ENCODE measurements at regions not wholly inside any gene's neighbourhood (a gene's known extent, or its start where the extent isn't known, plus 50 kb on each side); places are given as distances from the start of the nearest gene placed in this dataset.
"Not testable (repeated sequence)": the region's sequence is repeated elsewhere in the genome, so short reads cannot be mapped to it uniquely, and the experiment has no call there.

GRCh38 chr7:125274742-125275141, 345.1 kb upstream of the POT1 start:
- H3K4me1 ChIP-seq (ENCODE audit: control insufficient read depth, insufficient read depth, low read length); H3K27ac ChIP-seq (ENCODE audit: low read depth, low read length); H3K9ac ChIP-seq (ENCODE audit: low read length); H3K27me3 ChIP-seq (ENCODE audit: control insufficient read depth, insufficient read depth, low read length); H3K36me3 ChIP-seq (ENCODE audit: control insufficient read depth, insufficient read depth, low read length); H3K4me3 ChIP-seq (ENCODE audit: low read length): not testable (repeated sequence)

- not testable (repeated sequence) for H3K4me1 ChIP-seq (ENCODE audit: control insufficient read depth, insufficient read depth, low read length); H3K4me3 ChIP-seq (ENCODE audit: low read length); H3K9ac ChIP-seq (ENCODE audit: low read length); H3K27ac ChIP-seq (ENCODE audit: low read depth, low read length); H3K27me3 ChIP-seq (ENCODE audit: control insufficient read depth, insufficient read depth, low read length); H3K36me3 ChIP-seq (ENCODE audit: control insufficient read depth, insufficient read depth, low read length)
Observed at GRCh38 chr7:125264174-125264856, 334.7 kb upstream of the POT1 start.

- not testable (repeated sequence) for H3K27ac ChIP-seq (ENCODE audit: low read depth, low read length); H3K27me3 ChIP-seq (ENCODE audit: control insufficient read depth, insufficient read depth, low read length); H3K4me3 ChIP-seq (ENCODE audit: low read length); H3K36me3 ChIP-seq (ENCODE audit: control insufficient read depth, insufficient read depth, low read length); H3K4me1 ChIP-seq (ENCODE audit: control insufficient read depth, insufficient read depth, low read length); H3K9ac ChIP-seq (ENCODE audit: low read length)
Observed at GRCh38 chr7:125258876-125259417, 329.3 kb upstream of the POT1 start.

- Histone ChIP-seq H3K4me1 (ENCODE audit: control insufficient read depth, insufficient read depth, low read length) (no peaks in the 10 kb centered on the region), H3K27ac (ENCODE audit: low read depth, low read length) (no peak overlapping the region), H3K4me3 (ENCODE audit: low read length) (no peak overlapping the region), H3K36me3 (ENCODE audit: control insufficient read depth, insufficient read depth, low read length) (no peaks in the 10 kb centered on the region), H3K27me3 (ENCODE audit: control insufficient read depth, insufficient read depth, low read length) (no peaks in the 10 kb centered on the region), H3K9ac (ENCODE audit: low read length) (no peak overlapping the region)
Observed at GRCh38 chr7:125257617-125258016, 328.0 kb upstream of the POT1 start.

GRCh38 chr7:125256446-125256845, 326.8 kb upstream of the POT1 start:
- Histone ChIP-seq H3K4me3 (ENCODE audit: low read length) (no peak overlapping the region), H3K9ac (ENCODE audit: low read length) (no peak overlapping the region), H3K27me3 (ENCODE audit: control insufficient read depth, insufficient read depth, low read length) (no peaks in the 10 kb centered on the region), H3K4me1 (ENCODE audit: control insufficient read depth, insufficient read depth, low read length) (no peaks in the 10 kb centered on the region), H3K36me3 (ENCODE audit: control insufficient read depth, insufficient read depth, low read length) (no peaks in the 10 kb centered on the region), H3K27ac (ENCODE audit: low read depth, low read length) (no peak overlapping the region)

GRCh38 chr7:125255810-125256209, 326.2 kb upstream of the POT1 start:
- Histone ChIP-seq H3K36me3 (ENCODE audit: control insufficient read depth, insufficient read depth, low read length) (no peaks in the 10 kb centered on the region), H3K27me3 (ENCODE audit: control insufficient read depth, insufficient read depth, low read length) (no peaks in the 10 kb centered on the region), H3K27ac (ENCODE audit: low read depth, low read length) (no peak overlapping the region)

GRCh38 chr7:125254566-125254965, 324.9 kb upstream of the POT1 start:
- no peaks in the 10 kb centered on the region for H3K27me3 ChIP-seq (ENCODE audit: control insufficient read depth, insufficient read depth, low read length)
- no peak overlapping the region for H3K9ac ChIP-seq (ENCODE audit: low read length)
- no peak overlapping the region for H3K4me3 ChIP-seq (ENCODE audit: low read length)
- no peak overlapping the region for H3K27ac ChIP-seq (ENCODE audit: low read depth, low read length)
- H3K36me3 ChIP-seq (ENCODE audit: control insufficient read depth, insufficient read depth, low read length), result no peaks in the 10 kb centered on the region
- no peaks in the 10 kb centered on the region for H3K4me1 ChIP-seq (ENCODE audit: control insufficient read depth, insufficient read depth, low read length)

More at GRCh38 chr7:125255810-125256209, 326.2 kb upstream of the POT1 start:
- no peak overlapping the region for H3K9ac ChIP-seq (ENCODE audit: low read length)
- no peak overlapping the region for H3K4me3 ChIP-seq (ENCODE audit: low read length)
- no peaks in the 10 kb centered on the region for H3K4me1 ChIP-seq (ENCODE audit: control insufficient read depth, insufficient read depth, low read length)

GRCh38 chr7:125253452-125254190, 324.0 kb upstream of the POT1 start:
- no peaks in the 10 kb centered on the region for H3K36me3 ChIP-seq (ENCODE audit: control insufficient read depth, insufficient read depth, low read length)
- H3K27ac ChIP-seq (ENCODE audit: low read depth, low read length), result no peak overlapping the region
- H3K27me3 ChIP-seq (ENCODE audit: control insufficient read depth, insufficient read depth, low read length), result no peaks in the 10 kb centered on the region
- no peaks in the 10 kb centered on the region for H3K4me1 ChIP-seq (ENCODE audit: control insufficient read depth, insufficient read depth, low read length)
- no peak overlapping the region for H3K9ac ChIP-seq (ENCODE audit: low read length)
- no peak overlapping the region for H3K4me3 ChIP-seq (ENCODE audit: low read length)

GRCh38 chr7:125247514-125248098, 318.0 kb upstream of the POT1 start:
- Histone ChIP-seq H3K4me3 (ENCODE audit: low read length) (no peak overlapping the region), H3K36me3 (ENCODE audit: control insufficient read depth, insufficient read depth, low read length) (no peaks in the 10 kb centered on the region), H3K27ac (ENCODE audit: low read depth, low read length) (no peak overlapping the region), H3K9ac (ENCODE audit: low read length) (no peak overlapping the region), H3K27me3 (ENCODE audit: control insufficient read depth, insufficient read depth, low read length) (no peaks in the 10 kb centered on the region), H3K4me1 (ENCODE audit: control insufficient read depth, insufficient read depth, low read length) (no peaks in the 10 kb centered on the region)

- Histone ChIP-seq H3K27me3 (ENCODE audit: control insufficient read depth, insufficient read depth, low read length) (no peaks in the 10 kb centered on the region), H3K4me1 (ENCODE audit: control insufficient read depth, insufficient read depth, low read length) (no peaks in the 10 kb centered on the region), H3K27ac (ENCODE audit: low read depth, low read length) (no peak overlapping the region), H3K36me3 (ENCODE audit: control insufficient read depth, insufficient read depth, low read length) (no peaks in the 10 kb centered on the region), H3K9ac (ENCODE audit: low read length) (no peak overlapping the region), H3K4me3 (ENCODE audit: low read length) (no peak overlapping the region)
Observed at GRCh38 chr7:125246706-125247105, 317.1 kb upstream of the POT1 start.

GRCh38 chr7:125241548-125241947, 311.9 kb upstream of the POT1 start:
- H3K4me3 ChIP-seq (ENCODE audit: low read length), result no peak overlapping the region
- no peaks in the 10 kb centered on the region for H3K27me3 ChIP-seq (ENCODE audit: control insufficient read depth, insufficient read depth, low read length)
- H3K9ac ChIP-seq (ENCODE audit: low read length), result no peak overlapping the region
- H3K4me1 ChIP-seq (ENCODE audit: control insufficient read depth, insufficient read depth, low read length), result no peaks in the 10 kb centered on the region
- H3K27ac ChIP-seq (ENCODE audit: low read depth, low read length), result no peak overlapping the region
- no peaks in the 10 kb centered on the region for H3K36me3 ChIP-seq (ENCODE audit: control insufficient read depth, insufficient read depth, low read length)

- Histone ChIP-seq H3K9ac (ENCODE audit: low read length) (no peak overlapping the region), H3K27me3 (ENCODE audit: control insufficient read depth, insufficient read depth, low read length) (no peaks in the 10 kb centered on the region), H3K4me3 (ENCODE audit: low read length) (no peak overlapping the region), H3K36me3 (ENCODE audit: control insufficient read depth, insufficient read depth, low read length) (no peaks in the 10 kb centered on the region), H3K27ac (ENCODE audit: low read depth, low read length) (no peak overlapping the region), H3K4me1 (ENCODE audit: control insufficient read depth, insufficient read depth, low read length) (no peaks in the 10 kb centered on the region)
Observed at GRCh38 chr7:125222596-125222995, 293.0 kb upstream of the POT1 start.

All from rectal smooth muscle tissue (tissue), 1 donor.